ENCODE measurements at regions not wholly inside any gene's neighbourhood (a gene's known extent, or its start where the extent isn't known, plus 50 kb on each side); places are given as distances from the start of the nearest gene placed in this dataset.

- Mint-ChIP-seq H3K4me3 (no peak overlapping the region), H3K9me3 (peaks cover 13% of the 10 kb centered on the region), H3K27ac (no peak overlapping the region), H3K36me3 (no peaks in the 10 kb centered on the region), H3K27me3 (ENCODE audit: low read depth) (no peaks in the 10 kb centered on the region), H3K4me1 (peaks cover 15% of the 10 kb centered on the region)
- no peak for DNase-seq (ENCODE audit: low spot score in 2 of 2, unreplicated experiment in 2 of 2)
- TF ChIP-seq CTCF (IDR thresholded peaks at IDR 0.05; ENCODE audit: unreplicated experiment) = no peak
Measured at GRCh38 chr20:51196991-51197651, 174.2 kb upstream of the KCNG1 start.

GRCh38 chr20:51195990-51196389 lies 173.1 kb upstream of the KCNG1 start:
- H3K27ac Mint-ChIP-seq = no peak overlapping the region
- peaks cover 15% of the 10 kb centered on the region for H3K4me1 Mint-ChIP-seq
- peaks cover 6% of the 10 kb centered on the region for H3K9me3 Mint-ChIP-seq
- no peaks in the 10 kb centered on the region for H3K36me3 Mint-ChIP-seq
- no peak for DNase-seq (ENCODE audit: low spot score in 2 of 2, unreplicated experiment in 2 of 2)
- no peak overlapping the region for H3K4me3 Mint-ChIP-seq
- no peaks in the 10 kb centered on the region for H3K27me3 Mint-ChIP-seq (ENCODE audit: low read depth)
- no peak for TF ChIP-seq CTCF (IDR thresholded peaks at IDR 0.05; ENCODE audit: unreplicated experiment)

- no peak overlapping the region for H3K27ac Mint-ChIP-seq
- H3K4me3 Mint-ChIP-seq = no peak overlapping the region
- H3K9me3 Mint-ChIP-seq = peaks cover 6% of the 10 kb centered on the region
- H3K4me1 Mint-ChIP-seq = peaks cover 15% of the 10 kb centered on the region
- no peaks in the 10 kb centered on the region for H3K36me3 Mint-ChIP-seq
- no peak for TF ChIP-seq CTCF (IDR thresholded peaks at IDR 0.05; ENCODE audit: unreplicated experiment)
- no peak for DNase-seq (ENCODE audit: low spot score in 2 of 2, unreplicated experiment in 2 of 2)
- no peaks in the 10 kb centered on the region for H3K27me3 Mint-ChIP-seq (ENCODE audit: low read depth)
Measured at GRCh38 chr20:51195419-51195901, 172.6 kb upstream of the KCNG1 start.

GRCh38 chr20:51193066-51193772 lies 170.3 kb upstream of the KCNG1 start:
- DNase-seq (ENCODE audit: low spot score in 2 of 2, unreplicated experiment in 2 of 2) = no peak
- H3K36me3 Mint-ChIP-seq = no peaks in the 10 kb centered on the region
- no peak overlapping the region for H3K27ac Mint-ChIP-seq
- peaks cover 6% of the 10 kb centered on the region for H3K9me3 Mint-ChIP-seq
- no peak for TF ChIP-seq CTCF (IDR thresholded peaks at IDR 0.05; ENCODE audit: unreplicated experiment)
- no peak overlapping the region for H3K4me3 Mint-ChIP-seq
- no peaks in the 10 kb centered on the region for H3K27me3 Mint-ChIP-seq (ENCODE audit: low read depth)
- no peaks in the 10 kb centered on the region for H3K4me1 Mint-ChIP-seq

- Mint-ChIP-seq H3K27me3 (ENCODE audit: low read depth) (no peaks in the 10 kb centered on the region), H3K27ac (no peak overlapping the region), H3K4me3 (no peak overlapping the region), H3K9me3 (peaks cover 6% of the 10 kb centered on the region), H3K4me1 (peaks cover 14% of the 10 kb centered on the region), H3K36me3 (no peaks in the 10 kb centered on the region)
- DNase-seq (ENCODE audit: low spot score in 2 of 2, unreplicated experiment in 2 of 2) = peak in 1 of 2 experiments; percentile 44
- no peak for TF ChIP-seq CTCF (IDR thresholded peaks at IDR 0.05; ENCODE audit: unreplicated experiment)
Measured at GRCh38 chr20:51190783-51191180, 167.9 kb upstream of the KCNG1 start.

All from mesothelial cell of epicardium (in vitro differentiated cells).